NT2/D1 (cell line): ENCODE measurements at regions not wholly inside any gene's neighbourhood (a gene's known extent, or its start where the extent isn't known, plus 50 kb on each side); places are given as distances from the start of the nearest gene placed in this dataset.

Experiments
- DNase-seq: peaks from one replicate; pipeline ENCODE4 v3.0.0-alpha.2; 2011; ENCODE audit warnings: low read depth, low spot score
- H3K27me3 ChIP-seq: 2 replicates; pipeline ENCODE4 v1.6.0; 2011; ENCODE audit warnings: mild to moderate bottlenecking; ENCODE audit not compliant: insufficient read length, insufficient read depth
- H3K36me3 ChIP-seq: 2 replicates; pipeline ENCODE4 v1.6.1; 2011; ENCODE audit warnings: mild to moderate bottlenecking, low read length, mixed read lengths; ENCODE audit not compliant: insufficient read depth, insufficient read length
- H3K4me1 ChIP-seq: 2 replicates; pipeline ENCODE4 v1.5.1; 2011; ENCODE audit not compliant: insufficient read depth, insufficient read length
- H3K4me3 ChIP-seq: 2 replicates; pipeline ENCODE4 v1.5.1; 2011; ENCODE audit warnings: low read depth; ENCODE audit not compliant: insufficient read length
- H3K9ac ChIP-seq: 2 replicates; pipeline ENCODE4 v1.6.0; 2011; ENCODE audit warnings: low read depth; ENCODE audit not compliant: insufficient read length
- H3K9me3 ChIP-seq: 2 replicates; pipeline ENCODE4 v1.5.1; 2011; ENCODE audit warnings: mild to moderate bottlenecking, low read length; ENCODE audit not compliant: insufficient read depth
- SUZ12 ChIP-seq: IDR thresholded peaks from 2 replicates; pipeline ENCODE4 v1.6.1; 2011; ENCODE audit not compliant: insufficient read length, insufficient read depth; ENCODE audit errors: extremely low read depth
- YY1 ChIP-seq: IDR thresholded peaks from 2 replicates; pipeline ENCODE4 v1.6.1; 2011; ENCODE audit not compliant: insufficient read length, insufficient read depth
- ZNF274 ChIP-seq: IDR thresholded peaks from 2 replicates; pipeline ENCODE4 v1.6.1; 2011; ENCODE audit warnings: mild to moderate bottlenecking, low read depth, low read length

GRCh38 chr5:68707575-68707974 is 386.2 kb upstream of the SLC30A5 start:
- TF ChIP-seq ZNF274 (no peak), SUZ12 (no peak), YY1 (no peak)
- no peak for DNase-seq
- H3K27me3 ChIP-seq = no peaks in the 10 kb centered on the region
- H3K9ac ChIP-seq = no peak overlapping the region
- no peaks in the 10 kb centered on the region for H3K4me1 ChIP-seq
- no peaks in the 10 kb centered on the region for H3K9me3 ChIP-seq
- H3K36me3 ChIP-seq = no peaks in the 10 kb centered on the region
- H3K4me3 ChIP-seq = no peak overlapping the region

- TF ChIP-seq YY1 (no peak), SUZ12 (no peak), ZNF274 (no peak)
- Histone ChIP-seq H3K9me3 (no peaks in the 10 kb centered on the region), H3K9ac (no peak overlapping the region), H3K4me3 (no peak overlapping the region), H3K4me1 (no peaks in the 10 kb centered on the region), H3K27me3 (no peaks in the 10 kb centered on the region), H3K36me3 (no peaks in the 10 kb centered on the region)
- no peak for DNase-seq
Measured at GRCh38 chr5:68708156-68708841, 385.5 kb upstream of the SLC30A5 start.

DNA sequence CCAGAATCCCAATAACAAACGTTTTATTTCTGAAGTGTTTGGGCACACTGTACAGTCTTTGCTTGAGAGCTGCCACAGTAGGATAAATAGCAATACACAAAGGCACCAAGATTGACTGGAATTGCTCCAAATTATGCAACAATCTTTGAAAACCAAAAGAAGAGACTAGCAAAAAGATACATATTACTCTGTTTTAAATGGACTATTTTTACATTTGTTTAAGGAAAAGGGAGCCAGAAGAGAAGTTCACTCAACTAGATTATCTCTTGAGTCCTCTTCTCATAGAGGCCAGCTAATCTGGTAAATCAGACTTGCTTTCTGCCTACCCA is 385.0 kb upstream of the SLC30A5 start:
- no peaks in the 10 kb centered on the region for H3K9me3 ChIP-seq
- no peaks in the 10 kb centered on the region for H3K36me3 ChIP-seq
- no peak for TF ChIP-seq YY1
- no peak for TF ChIP-seq SUZ12
- no peak for TF ChIP-seq ZNF274
- H3K4me1 ChIP-seq = no peaks in the 10 kb centered on the region
- H3K9ac ChIP-seq = no peak overlapping the region
- H3K27me3 ChIP-seq = no peaks in the 10 kb centered on the region
- no peak for DNase-seq
- H3K4me3 ChIP-seq = no peak overlapping the region

DNA sequence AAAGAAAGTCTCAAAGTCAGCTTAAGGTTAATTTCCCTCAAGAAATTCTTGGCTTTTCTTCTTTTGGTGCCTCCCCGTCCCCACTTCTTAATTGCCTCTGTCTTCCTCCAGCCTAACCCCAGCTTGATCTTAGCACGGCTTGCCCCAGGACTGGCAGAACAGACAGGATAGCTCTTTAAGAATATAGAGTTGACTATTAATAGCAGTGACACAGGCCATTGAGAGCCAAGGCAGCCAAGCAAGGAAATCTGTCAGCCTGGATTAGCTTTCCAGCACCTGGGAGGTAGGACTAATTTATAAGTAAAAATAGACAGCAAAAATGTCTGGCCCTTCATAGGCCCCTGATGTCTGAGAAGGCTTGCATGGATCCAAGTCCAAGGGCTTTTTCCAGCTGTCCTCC is 384.6 kb upstream of the SLC30A5 start:
- Histone ChIP-seq H3K4me1 (no peaks in the 10 kb centered on the region), H3K36me3 (no peaks in the 10 kb centered on the region), H3K27me3 (no peaks in the 10 kb centered on the region), H3K9me3 (no peaks in the 10 kb centered on the region), H3K9ac (no peak overlapping the region), H3K4me3 (no peak overlapping the region)
- DNase-seq = no peak
- TF ChIP-seq ZNF274 (no peak), YY1 (no peak), SUZ12 (no peak)

- H3K9ac ChIP-seq = no peak overlapping the region
- no peak for DNase-seq
- H3K36me3 ChIP-seq = no peaks in the 10 kb centered on the region
Measured at GRCh38 chr5:68710514-68710913, 383.3 kb upstream of the SLC30A5 start.

GRCh38 chr5:68711293-68712200 is 382.3 kb upstream of the SLC30A5 start:
- Histone ChIP-seq H3K27me3 (no peaks in the 10 kb centered on the region), H3K4me1 (no peaks in the 10 kb centered on the region), H3K9ac (no peak overlapping the region), H3K4me3 (no peak overlapping the region), H3K9me3 (no peaks in the 10 kb centered on the region), H3K36me3 (no peaks in the 10 kb centered on the region)
- no peak for DNase-seq
- TF ChIP-seq YY1 (no peak), ZNF274 (no peak), SUZ12 (no peak)

More at GRCh38 chr5:68710514-68710913, 383.3 kb upstream of the SLC30A5 start:
- Histone ChIP-seq H3K4me3 (no peak overlapping the region), H3K27me3 (no peaks in the 10 kb centered on the region), H3K4me1 (no peaks in the 10 kb centered on the region), H3K9me3 (no peaks in the 10 kb centered on the region)
- no peak for TF ChIP-seq SUZ12

DNA sequence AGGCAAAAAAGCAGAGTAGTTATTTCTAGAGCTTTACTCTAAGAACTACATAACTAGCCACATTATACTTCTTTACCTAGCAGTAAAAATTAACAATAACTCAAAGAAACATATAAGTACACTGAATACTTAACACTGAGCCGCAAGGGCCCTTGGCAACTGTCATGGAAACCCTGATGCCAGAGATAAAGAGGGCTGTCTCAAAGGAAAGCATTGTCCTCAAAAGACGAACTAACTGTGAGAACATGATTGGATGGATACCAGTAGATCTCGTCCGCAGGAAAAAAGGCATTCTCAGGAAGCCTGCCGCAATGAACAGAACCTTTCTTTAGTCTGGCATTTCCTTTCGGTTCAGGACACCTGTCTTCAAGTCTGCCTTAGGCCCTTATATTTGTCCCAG is 379.0 kb upstream of the SLC30A5 start:
- DNase-seq = no peak
- no peak for TF ChIP-seq YY1
- no peak for TF ChIP-seq ZNF274
- Histone ChIP-seq H3K9me3 (no peaks in the 10 kb centered on the region), H3K4me1 (no peaks in the 10 kb centered on the region), H3K4me3 (no peak overlapping the region), H3K27me3 (no peaks in the 10 kb centered on the region), H3K36me3 (no peaks in the 10 kb centered on the region), H3K9ac (no peak overlapping the region)
